Hepatocyte (in vitro differentiated cells): ENCODE measurements at regions not wholly inside any gene's neighbourhood (a gene's known extent, or its start where the extent isn't known, plus 50 kb on each side); places are given as distances from the start of the nearest gene placed in this dataset.
A peak's percentile ranks its signal among the peaks of the same experiment; 100 is the strongest.
"Not testable (repeated sequence)": the region's sequence is repeated elsewhere in the genome, so short reads cannot be mapped to it uniquely, and the experiment has no call there.

ENCODE experiments used
- DNase-seq: peaks from one replicate; pipeline ENCODE4 v3.0.0-alpha.2; 2016; ENCODE audit warnings: low spot score
- H2AFZ ChIP-seq: fragments of 200-600 bp; sonication (generic); 2 replicates; pipeline ENCODE4 v1.6.0; 2016; ENCODE audit warnings: antibody characterized with exemption, mild to moderate bottlenecking
- H3K27ac ChIP-seq: fragments of 200-600 bp; sonication (generic); 2 replicates; pipeline ENCODE4 v1.5.1; 2016; ENCODE audit warnings: mild to moderate bottlenecking
- H3K27me3 ChIP-seq: fragments of 200-600 bp; sonication (generic); 2 replicates; pipeline ENCODE4 v1.6.1; 2016
- H3K36me3 ChIP-seq: fragments of 200-600 bp; sonication (generic); replicated peaks from 2 replicates; pipeline ENCODE4 v1.5.1; 2016; ENCODE audit warnings: low read depth; ENCODE audit not compliant: insufficient read depth
- H3K4me1 ChIP-seq: fragments of 200-600 bp; sonication (generic); 2 replicates; pipeline ENCODE4 v1.5.1; 2016; ENCODE audit warnings: mild to moderate bottlenecking, moderate library complexity; ENCODE audit not compliant: insufficient read depth
- H3K4me2 ChIP-seq: fragments of 200-600 bp; sonication (generic); 2 replicates; pipeline ENCODE4 v1.6.0; 2016
- H3K4me3 ChIP-seq: fragments of 200-600 bp; sonication (generic); 2 replicates; pipeline ENCODE4 v1.5.1; 2016; ENCODE audit warnings: mild to moderate bottlenecking
- H3K79me2 ChIP-seq: fragments of 200-600 bp; sonication (generic); 2 replicates; pipeline ENCODE4 v1.6.0; 2017; ENCODE audit warnings: mild to moderate bottlenecking
- H3K9me2 ChIP-seq: fragments of 200-600 bp; sonication (generic); replicated peaks from 2 replicates; pipeline ENCODE4 v1.6.0; 2017; ENCODE audit warnings: mild to moderate bottlenecking; ENCODE audit not compliant: insufficient read depth
- H3K9me3 ChIP-seq: fragments of 200-600 bp; sonication (generic); 2 replicates; pipeline ENCODE4 v1.5.1; 2016; ENCODE audit warnings: low read depth, mild to moderate bottlenecking
- H4K20me1 ChIP-seq: fragments of 200-600 bp; sonication (generic); 2 replicates; pipeline ENCODE4 v1.6.0; 2016; ENCODE audit warnings: mild to moderate bottlenecking; ENCODE audit not compliant: insufficient read depth, poor library complexity, severe bottlenecking
- EZH2 ChIP-seq: fragments of 200-600 bp; sonication (generic); IDR thresholded peaks from 2 replicates; pipeline ENCODE4 v1.6.1; 2016; ENCODE audit warnings: antibody characterized with exemption, mild to moderate bottlenecking, borderline replicate concordance
- EZH2phosphoT487 ChIP-seq: fragments of 200-600 bp; sonication (generic); IDR thresholded peaks from one replicate; pipeline ENCODE4 v1.6.1; 2018; ENCODE audit warnings: antibody characterized with exemption, mild to moderate bottlenecking, low read depth, moderate library complexity; ENCODE audit not compliant: unreplicated experiment, severe bottlenecking
- WGBS: methylation state at CpG from one replicate; pipeline ENCODE4 v1.1.6; 2016; ENCODE audit warnings: low lambda C conversion rate; ENCODE audit errors: missing lambda C conversion rate; 5-methylcytosine and 5-hydroxymethylcytosine counted together
- TF ChIP-seq, protein P1 (sequence below): fragments of 200-600 bp; sonication (generic); IDR thresholded peaks from 2 replicates; pipeline ENCODE4 v1.5.1; 2016; ENCODE audit warnings: antibody characterized with exemption, mild to moderate bottlenecking; ENCODE audit not compliant: poor library complexity

DNA sequence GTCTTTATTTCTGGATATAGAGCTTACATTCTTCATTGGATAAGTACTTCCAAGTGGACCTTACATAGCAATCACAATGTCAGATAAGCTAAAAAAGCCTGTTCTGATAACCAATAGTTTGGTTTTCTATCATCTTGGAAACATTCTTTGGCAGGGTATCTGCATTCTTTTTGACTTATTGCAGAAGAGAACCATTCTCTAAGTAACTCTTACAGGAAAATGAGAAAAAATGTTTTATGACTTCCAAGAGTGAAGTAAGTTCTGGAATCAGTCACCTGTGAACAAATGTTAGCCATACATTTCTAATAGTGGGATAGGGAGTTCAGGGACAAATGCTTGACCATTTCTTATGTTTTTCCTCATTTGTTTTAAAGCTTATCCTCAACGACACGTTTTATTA is 564.0 kb downstream of the CD109 start:
- no peak overlapping the region for H3K4me2 ChIP-seq
- 70% methylated on average over 2 of the region's 2 CpGs for WGBS
- no peak overlapping the region for H3K4me3 ChIP-seq
- H3K9me3 ChIP-seq = no peaks in the 10 kb centered on the region
- H3K27ac ChIP-seq = no peak overlapping the region
- no peaks in the 10 kb centered on the region for H3K36me3 ChIP-seq
- H3K79me2 ChIP-seq = no peaks in the 10 kb centered on the region
- TF ChIP-seq, protein P1, sequence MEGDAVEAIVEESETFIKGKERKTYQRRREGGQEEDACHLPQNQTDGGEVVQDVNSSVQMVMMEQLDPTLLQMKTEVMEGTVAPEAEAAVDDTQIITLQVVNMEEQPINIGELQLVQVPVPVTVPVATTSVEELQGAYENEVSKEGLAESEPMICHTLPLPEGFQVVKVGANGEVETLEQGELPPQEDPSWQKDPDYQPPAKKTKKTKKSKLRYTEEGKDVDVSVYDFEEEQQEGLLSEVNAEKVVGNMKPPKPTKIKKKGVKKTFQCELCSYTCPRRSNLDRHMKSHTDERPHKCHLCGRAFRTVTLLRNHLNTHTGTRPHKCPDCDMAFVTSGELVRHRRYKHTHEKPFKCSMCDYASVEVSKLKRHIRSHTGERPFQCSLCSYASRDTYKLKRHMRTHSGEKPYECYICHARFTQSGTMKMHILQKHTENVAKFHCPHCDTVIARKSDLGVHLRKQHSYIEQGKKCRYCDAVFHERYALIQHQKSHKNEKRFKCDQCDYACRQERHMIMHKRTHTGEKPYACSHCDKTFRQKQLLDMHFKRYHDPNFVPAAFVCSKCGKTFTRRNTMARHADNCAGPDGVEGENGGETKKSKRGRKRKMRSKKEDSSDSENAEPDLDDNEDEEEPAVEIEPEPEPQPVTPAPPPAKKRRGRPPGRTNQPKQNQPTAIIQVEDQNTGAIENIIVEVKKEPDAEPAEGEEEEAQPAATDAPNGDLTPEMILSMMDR = no peak
- TF ChIP-seq EZH2phosphoT487 (no peak), EZH2 (no peak)
- peaks cover 8% of the 10 kb centered on the region for H3K4me1 ChIP-seq
- no peaks in the 10 kb centered on the region for H3K9me2 ChIP-seq
- no peaks in the 10 kb centered on the region for H4K20me1 ChIP-seq
- H2AFZ ChIP-seq = no peak overlapping the region
- DNase-seq = no peak
- no peaks in the 10 kb centered on the region for H3K27me3 ChIP-seq

DNA sequence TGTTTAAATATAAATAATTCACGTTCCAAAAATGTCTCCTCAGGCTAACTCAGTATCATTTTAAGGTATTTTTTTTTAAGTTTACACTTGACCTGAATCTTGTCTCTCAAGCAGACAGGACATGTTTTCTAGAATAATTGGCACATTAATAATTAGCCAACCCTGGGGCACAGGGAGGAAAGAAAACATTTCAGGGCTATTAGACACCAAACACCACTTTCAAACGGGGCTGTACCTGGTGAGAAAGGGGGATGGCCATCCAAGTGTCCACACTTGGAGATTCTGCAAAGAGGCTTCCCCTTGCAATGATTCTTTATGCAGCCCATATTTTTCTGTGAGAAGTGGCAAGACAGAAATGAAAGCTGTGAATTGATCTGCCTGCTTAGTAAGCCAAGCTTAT is 560.8 kb downstream of the CD109 start:
- no peak for DNase-seq
- H3K4me3 ChIP-seq = no peak overlapping the region
- H3K79me2 ChIP-seq = no peaks in the 10 kb centered on the region
- peak overlapping the region; percentile 32 for H3K4me2 ChIP-seq
- peak overlapping the region; percentile 14 for H3K27ac ChIP-seq
- no peaks in the 10 kb centered on the region for H3K27me3 ChIP-seq
- WGBS = 35% methylated on average over 2 of the region's 2 CpGs
- H3K9me2 ChIP-seq = no peaks in the 10 kb centered on the region
- no peaks in the 10 kb centered on the region for H3K36me3 ChIP-seq
- no peaks in the 10 kb centered on the region for H4K20me1 ChIP-seq
- H3K4me1 ChIP-seq = peaks cover 8% of the 10 kb centered on the region
- no peaks in the 10 kb centered on the region for H3K9me3 ChIP-seq
- H2AFZ ChIP-seq = no peak overlapping the region
- TF ChIP-seq EZH2 (no peak), EZH2phosphoT487 (no peak)
- TF ChIP-seq, protein P1 = no peak

DNA sequence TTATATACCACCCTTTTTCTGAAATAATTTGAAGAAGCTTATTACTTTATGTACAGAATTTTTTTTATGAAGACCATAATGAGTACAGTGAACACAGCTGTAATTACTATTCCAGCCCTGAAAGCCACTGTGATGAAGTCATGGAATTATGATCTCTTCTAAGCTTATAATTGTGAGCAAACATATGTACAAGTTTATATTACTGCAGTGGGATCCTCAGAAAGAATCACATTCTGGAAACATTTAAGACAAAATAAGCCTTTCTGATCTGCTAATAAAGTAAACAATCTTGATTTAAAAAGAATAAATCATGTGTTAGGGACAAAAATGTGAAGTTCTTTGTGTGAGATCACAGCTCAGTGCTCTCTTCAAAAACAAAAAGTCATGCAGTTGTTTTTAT is 560.4 kb downstream of the CD109 start:
- Histone ChIP-seq H3K4me1 (peaks cover 8% of the 10 kb centered on the region), H2AFZ (no peak overlapping the region), H4K20me1 (no peaks in the 10 kb centered on the region), H3K4me2 (peak overlapping the region; percentile 32), H3K9me2 (no peaks in the 10 kb centered on the region), H3K79me2 (no peaks in the 10 kb centered on the region), H3K9me3 (no peaks in the 10 kb centered on the region), H3K4me3 (no peak overlapping the region), H3K36me3 (no peaks in the 10 kb centered on the region), H3K27me3 (no peaks in the 10 kb centered on the region), H3K27ac (peak overlapping the region; percentile 14)
- TF ChIP-seq EZH2phosphoT487 (no peak), EZH2 (no peak)
- TF ChIP-seq, protein P1 = no peak
- no peak for DNase-seq

DNA sequence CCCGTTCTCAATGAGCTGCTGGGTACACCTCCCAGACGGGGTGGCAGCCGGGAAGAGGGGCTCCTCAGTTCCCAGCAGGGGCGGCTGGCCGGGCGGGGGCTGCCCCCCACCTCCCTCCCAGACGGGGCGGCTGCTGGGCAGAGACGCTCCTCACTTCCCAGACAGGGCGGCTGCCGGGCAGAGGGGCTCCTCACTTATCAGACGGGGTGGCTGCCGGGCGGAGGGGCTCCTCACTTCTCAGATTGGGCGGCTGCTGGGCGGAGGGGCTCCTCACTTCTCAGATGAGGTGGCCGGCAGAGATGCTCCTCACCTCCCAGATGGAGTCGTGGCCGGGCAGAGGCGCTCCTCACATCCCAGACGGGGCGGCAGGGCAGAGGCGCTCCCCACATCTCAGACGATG is 559.0 kb downstream of the CD109 start:
- H3K27ac ChIP-seq, H2AFZ ChIP-seq, H3K36me3 ChIP-seq, H3K4me2 ChIP-seq, H3K9me3 ChIP-seq, DNase-seq, H3K27me3 ChIP-seq, H4K20me1 ChIP-seq, H3K79me2 ChIP-seq, H3K9me2 ChIP-seq, H3K4me3 ChIP-seq: not testable (repeated sequence)
- peaks cover 17% of the 10 kb centered on the region for H3K4me1 ChIP-seq
- 79% methylated on average over 13 of the region's 24 CpGs for WGBS

DNA sequence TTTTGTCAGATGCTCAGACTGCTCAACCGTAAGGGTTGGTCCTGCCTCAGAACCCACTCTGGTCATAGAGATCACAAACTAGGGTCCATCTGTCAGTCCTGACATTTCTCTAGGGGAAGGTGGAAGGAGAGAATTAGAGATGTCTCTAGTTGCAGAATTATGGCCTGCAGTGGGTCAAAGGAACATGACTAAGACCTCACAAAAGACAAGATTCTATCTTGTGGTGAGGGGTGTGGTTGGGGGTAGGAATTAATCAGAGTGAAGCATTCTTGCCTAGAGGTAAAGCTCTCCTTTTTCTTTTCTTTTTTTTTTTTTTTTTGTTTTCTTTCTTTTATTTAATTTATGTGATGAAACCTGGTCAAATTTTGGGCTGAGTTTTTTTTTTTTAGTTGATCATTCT is 558.1 kb downstream of the CD109 start:
- H3K79me2 ChIP-seq = not testable (repeated sequence)
- WGBS = 100% methylated on average over 1 of the region's 1 CpG

More for the DNA sequence above, 558.1 kb downstream of the CD109 start:
- H4K20me1 ChIP-seq, H3K4me2 ChIP-seq, H3K27ac ChIP-seq, H3K36me3 ChIP-seq, H3K9me2 ChIP-seq, H3K4me3 ChIP-seq, H3K27me3 ChIP-seq, H2AFZ ChIP-seq, H3K9me3 ChIP-seq, DNase-seq: not testable (repeated sequence)
- peaks cover 18% of the 10 kb centered on the region for H3K4me1 ChIP-seq
